GM12873 (cell line): ENCODE measurements at regions not wholly inside any gene's neighbourhood (a gene's known extent, or its start where the extent isn't known, plus 50 kb on each side); places are given as distances from the start of the nearest gene placed in this dataset.

Source experiments
- TF ChIP-seq, protein P1 (sequence below): IDR thresholded peaks from 2 replicates; pipeline ENCODE4 v1.5.1; 2012; ENCODE audit warnings: low read depth, mild to moderate bottlenecking, moderate library complexity, low read length, control low read depth; ENCODE audit not compliant: insufficient read depth; ENCODE audit errors: missing control alignments

DNA sequence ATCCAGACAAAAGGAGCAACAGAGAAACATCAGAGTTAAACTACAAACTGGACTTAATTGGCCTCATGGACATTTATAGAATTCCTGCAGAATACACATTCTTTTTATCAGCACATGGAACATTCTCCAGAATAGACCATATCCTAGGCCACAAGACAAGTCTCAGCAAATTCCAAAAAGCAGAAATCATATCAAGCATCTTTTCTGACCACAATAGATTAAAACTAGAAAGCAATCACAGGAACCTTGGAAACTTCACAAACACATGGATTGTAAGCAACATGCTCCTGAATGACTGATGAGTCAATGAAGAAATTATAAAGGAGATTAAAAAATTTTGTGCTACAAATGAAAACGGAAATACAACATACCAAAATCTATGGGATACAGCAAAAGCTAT lies 526.7 kb downstream of the PCDH7 start:
- TF ChIP-seq, protein P1, sequence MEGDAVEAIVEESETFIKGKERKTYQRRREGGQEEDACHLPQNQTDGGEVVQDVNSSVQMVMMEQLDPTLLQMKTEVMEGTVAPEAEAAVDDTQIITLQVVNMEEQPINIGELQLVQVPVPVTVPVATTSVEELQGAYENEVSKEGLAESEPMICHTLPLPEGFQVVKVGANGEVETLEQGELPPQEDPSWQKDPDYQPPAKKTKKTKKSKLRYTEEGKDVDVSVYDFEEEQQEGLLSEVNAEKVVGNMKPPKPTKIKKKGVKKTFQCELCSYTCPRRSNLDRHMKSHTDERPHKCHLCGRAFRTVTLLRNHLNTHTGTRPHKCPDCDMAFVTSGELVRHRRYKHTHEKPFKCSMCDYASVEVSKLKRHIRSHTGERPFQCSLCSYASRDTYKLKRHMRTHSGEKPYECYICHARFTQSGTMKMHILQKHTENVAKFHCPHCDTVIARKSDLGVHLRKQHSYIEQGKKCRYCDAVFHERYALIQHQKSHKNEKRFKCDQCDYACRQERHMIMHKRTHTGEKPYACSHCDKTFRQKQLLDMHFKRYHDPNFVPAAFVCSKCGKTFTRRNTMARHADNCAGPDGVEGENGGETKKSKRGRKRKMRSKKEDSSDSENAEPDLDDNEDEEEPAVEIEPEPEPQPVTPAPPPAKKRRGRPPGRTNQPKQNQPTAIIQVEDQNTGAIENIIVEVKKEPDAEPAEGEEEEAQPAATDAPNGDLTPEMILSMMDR: no peak

DNA sequence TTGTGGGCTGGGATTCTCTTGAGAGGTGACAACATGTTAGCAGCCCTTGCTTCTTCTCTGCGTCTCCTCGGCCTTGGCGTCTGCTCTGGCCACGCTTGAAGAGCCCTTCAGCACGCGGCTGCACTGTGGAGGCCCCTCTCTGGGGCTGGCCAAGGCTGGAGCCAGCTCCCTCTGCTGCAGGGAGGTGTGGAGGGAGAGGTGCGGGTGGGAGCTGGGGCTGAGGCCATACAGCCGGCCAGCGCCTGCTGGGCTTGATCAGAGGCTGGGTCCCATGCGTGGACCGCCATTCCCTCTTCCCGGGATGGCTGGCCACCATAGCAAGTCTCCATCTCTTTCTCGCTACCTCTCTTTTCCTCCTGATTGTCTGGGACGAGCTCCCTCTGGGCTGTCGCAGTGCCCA lies 539.0 kb downstream of the PCDH7 start:
- TF ChIP-seq, protein P1: no peak

DNA sequence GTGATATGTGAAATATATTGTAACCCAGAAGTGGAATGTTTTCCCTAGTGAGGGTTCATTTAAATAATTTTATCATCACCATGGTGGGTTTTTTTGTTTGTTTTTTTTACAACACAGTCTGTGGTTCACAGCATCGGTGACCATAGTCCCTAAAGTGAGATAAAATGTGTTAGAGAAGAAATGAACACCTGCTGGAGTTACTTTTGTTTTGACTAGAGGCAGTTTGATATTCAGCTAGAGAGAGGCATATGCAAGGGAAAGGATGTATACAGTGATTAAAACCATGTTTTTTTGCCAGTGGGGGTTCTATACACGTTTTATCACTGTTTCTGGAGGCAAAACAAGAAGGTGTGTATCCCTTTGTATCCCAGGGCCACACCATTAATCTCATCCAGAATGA lies 541.5 kb downstream of the PCDH7 start:
- TF ChIP-seq, protein P1: no peak

DNA sequence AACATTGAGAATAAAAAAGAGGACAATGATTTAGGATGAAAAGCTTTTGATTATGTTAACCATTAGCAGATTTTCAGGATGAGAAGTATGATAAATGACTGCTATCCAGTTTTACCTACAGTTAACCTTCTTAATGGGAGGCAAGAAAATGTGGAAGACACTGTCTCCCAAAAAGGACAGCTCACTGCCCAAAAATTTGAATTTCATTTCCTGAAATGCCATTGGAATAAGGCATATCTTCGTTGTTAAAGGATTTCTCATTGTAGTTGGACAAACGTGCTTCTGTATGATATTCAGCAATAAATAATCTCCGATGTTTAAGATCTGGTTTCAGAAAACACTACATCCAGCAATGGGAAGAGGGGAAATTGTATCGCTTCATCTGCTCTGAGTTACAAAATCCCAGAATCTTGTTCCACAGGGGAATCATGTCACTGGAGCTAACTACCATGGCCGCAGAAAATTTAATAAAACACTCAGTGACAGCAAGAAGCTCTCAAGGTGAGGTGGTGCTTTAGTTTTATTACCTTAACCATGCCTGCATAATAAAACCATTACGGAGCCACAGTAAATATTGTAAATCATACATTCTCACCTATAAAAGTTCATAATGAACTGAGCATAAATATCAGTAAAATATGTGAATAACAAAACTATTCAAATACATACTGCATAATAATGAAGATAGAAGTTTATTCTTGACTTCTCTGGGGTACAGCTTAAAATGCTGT lies 552.3 kb downstream of the PCDH7 start:
- TF ChIP-seq, protein P1: no peak

DNA sequence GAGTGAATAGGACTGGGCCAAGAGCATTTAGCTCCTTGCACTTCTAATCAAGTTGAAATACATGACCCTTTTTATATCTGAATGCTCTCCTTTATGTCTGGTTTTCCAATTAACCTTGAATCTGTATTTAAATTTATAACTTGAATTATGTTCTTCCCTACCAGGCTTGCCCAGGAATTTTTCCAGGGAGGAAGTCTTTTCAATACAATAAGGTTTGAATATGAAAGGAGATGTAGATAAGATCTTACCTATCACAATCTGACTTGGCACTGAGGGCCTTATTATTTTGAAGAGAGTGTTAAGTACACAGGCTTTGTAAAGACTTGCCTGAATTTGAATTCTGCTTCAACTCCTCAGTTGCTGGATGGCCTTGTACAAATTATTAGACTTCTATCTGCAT lies 555.7 kb downstream of the PCDH7 start:
- TF ChIP-seq, protein P1: no peak

DNA sequence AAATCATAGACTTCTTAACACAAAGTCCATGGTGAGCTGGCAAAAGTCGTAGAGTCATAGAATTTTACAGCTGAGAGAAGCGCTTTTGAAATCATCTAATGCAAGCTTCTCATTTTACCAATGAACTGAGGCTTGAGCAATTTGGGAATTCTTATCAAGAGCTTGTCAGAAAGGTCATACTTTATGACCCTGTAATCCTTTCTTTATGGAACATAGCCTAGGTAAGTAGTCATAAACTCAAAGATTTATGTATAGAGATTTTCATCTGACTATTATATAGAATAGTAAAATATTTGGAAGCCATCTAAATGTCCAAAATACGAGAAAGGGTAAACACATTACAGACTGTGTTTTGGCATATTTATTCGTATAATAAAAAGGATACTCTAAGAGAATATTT lies 563.5 kb downstream of the PCDH7 start:
- TF ChIP-seq, protein P1: no peak

DNA sequence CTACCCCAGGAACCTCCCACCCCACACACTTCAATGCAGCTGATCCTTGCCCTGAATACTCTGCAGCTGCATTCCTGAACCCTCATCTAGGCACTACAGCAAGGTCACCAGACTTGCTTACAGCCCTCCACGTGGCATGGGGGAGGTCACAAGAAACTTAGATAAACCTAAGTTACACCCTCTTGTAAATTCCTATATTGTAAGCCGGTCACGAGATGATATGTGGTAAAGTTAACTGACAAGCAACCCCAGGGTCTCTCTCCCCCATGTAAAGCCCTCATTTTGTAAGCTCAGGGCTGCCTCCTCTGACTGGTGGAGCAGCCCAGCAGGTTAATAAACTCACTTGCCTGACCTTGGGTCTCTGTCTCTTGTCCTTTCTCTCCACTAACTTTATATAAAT lies 570.7 kb downstream of the PCDH7 start:
- TF ChIP-seq, protein P1: no peak
